Transverse colon (tissue), 4 donors: ENCODE measurements at regions not wholly inside any gene's neighbourhood (a gene's known extent, or its start where the extent isn't known, plus 50 kb on each side); places are given as distances from the start of the nearest gene placed in this dataset.

ENCODE experiments used
- DNase-seq: peaks from one replicate; pipeline ENCODE4 v3.0.0-alpha.2; 2019
- H3K27ac ChIP-seq, 4 donors: fragments of 200-600 bp; sonication (generic); 2 replicates each; pipeline ENCODE4 v1.5.1; 2016 to 2018; ENCODE audit warnings: inconsistent platforms in 4 of 4
- H3K27me3 ChIP-seq: fragments of 200-600 bp; sonication (generic); 2 replicates; pipeline ENCODE4 v1.5.1; 2017; ENCODE audit warnings: inconsistent platforms
- H3K36me3 ChIP-seq, 4 donors: fragments of 200-600 bp; sonication (generic); 2 replicates each; pipeline ENCODE4 v1.5.1; 2017 to 2019; ENCODE audit warnings: inconsistent platforms in 4 of 4
- H3K4me1 ChIP-seq, 4 donors: fragments of 200-600 bp; sonication (generic); 2 replicates each; pipeline ENCODE4 v1.5.1; 2017 to 2020; ENCODE audit warnings: inconsistent platforms in 4 of 4
- H3K4me3 ChIP-seq, 4 donors: fragments of 200-600 bp; sonication (generic); 1 replicate in 1 of 4; 2 replicates in 3 of 4; pipeline versions ENCODE4 v1.5.1 to v1.6.1; 2017 to 2019; ENCODE audit warnings: inconsistent platforms in 4 of 4
- H3K9me3 ChIP-seq, 2 donors: fragments of 200-600 bp; sonication (generic); 2 replicates each; pipeline ENCODE4 v1.5.1; 2017 to 2019; ENCODE audit warnings: inconsistent platforms in 2 of 2
- EP300 ChIP-seq: sonication (generic); formaldehyde crosslinking; IDR thresholded peaks from one replicate; pipeline ENCODE4 v1.6.1; 2017; ENCODE audit warnings: antibody characterized with exemption, low read depth
- POLR2A ChIP-seq: fragments of 450-650 bp; IDR thresholded peaks from one replicate; pipeline ENCODE4 v1.6.1; 2016; ENCODE audit warnings: antibody characterized with exemption, mild to moderate bottlenecking, moderate library complexity
- POLR2AphosphoS5 ChIP-seq, 3 donors: sonication (generic); formaldehyde crosslinking; IDR thresholded peaks; one replicate each; pipeline ENCODE4 v1.6.1; 2016; ENCODE audit warnings: antibody characterized with exemption in 3 of 3
- WGBS, 2 donors: methylation state at CpG; one replicate each; pipeline ENCODE4 v1.1.5; 2018; ENCODE audit warnings: low coverage in 1 of 2; 5-methylcytosine and 5-hydroxymethylcytosine counted together
- in situ Hi-C, 4 donors: fragments of 200-750 bp; cut with MboI; loops; one replicate each; pipeline versions ENCODE4 v1.15.0 to v1.15.1; 2017; ENCODE audit warnings: low sequenced_read_pairs in 3 of 4, low pct_ligation_motif_present in 1 of 4, low pct_unique_long_range_greater_than_20kb in 1 of 4
- intact Hi-C: fragments of 100-400 bp; cut with DNase I; formaldehyde crosslinking; loops from one replicate; pipeline ENCODE4 v1.15.1; 2023; ENCODE audit warnings: low total_unique reads
- TF ChIP-seq, protein P1 (sequence below), 5 experiments: fragments of 200-600 bp in 3 of 5; fragments of 450-650 bp in 2 of 5; sonication (generic) in 3 of 5; IDR thresholded peaks; 1 replicate in 2 of 5; 2 replicates in 3 of 5; pipeline ENCODE4 v1.5.1; 2016 to 2017; ENCODE audit warnings: antibody characterized with exemption in 5 of 5, inconsistent platforms in 3 of 5, mild to moderate bottlenecking in 2 of 5, moderate library complexity in 1 of 5

GRCh38 chr2:211129798-211130197 is 573.4 kb downstream of the CPS1 start:
- no peaks in the 10 kb centered on the region for H3K4me1 ChIP-seq
- no peaks in the 10 kb centered on the region for H3K27me3 ChIP-seq
- no peak for DNase-seq
- TF ChIP-seq POLR2A (no peak), POLR2AphosphoS5 (IDR thresholded peaks at IDR 0.05) (no peak), EP300 (no peak)
- TF ChIP-seq, protein P1, sequence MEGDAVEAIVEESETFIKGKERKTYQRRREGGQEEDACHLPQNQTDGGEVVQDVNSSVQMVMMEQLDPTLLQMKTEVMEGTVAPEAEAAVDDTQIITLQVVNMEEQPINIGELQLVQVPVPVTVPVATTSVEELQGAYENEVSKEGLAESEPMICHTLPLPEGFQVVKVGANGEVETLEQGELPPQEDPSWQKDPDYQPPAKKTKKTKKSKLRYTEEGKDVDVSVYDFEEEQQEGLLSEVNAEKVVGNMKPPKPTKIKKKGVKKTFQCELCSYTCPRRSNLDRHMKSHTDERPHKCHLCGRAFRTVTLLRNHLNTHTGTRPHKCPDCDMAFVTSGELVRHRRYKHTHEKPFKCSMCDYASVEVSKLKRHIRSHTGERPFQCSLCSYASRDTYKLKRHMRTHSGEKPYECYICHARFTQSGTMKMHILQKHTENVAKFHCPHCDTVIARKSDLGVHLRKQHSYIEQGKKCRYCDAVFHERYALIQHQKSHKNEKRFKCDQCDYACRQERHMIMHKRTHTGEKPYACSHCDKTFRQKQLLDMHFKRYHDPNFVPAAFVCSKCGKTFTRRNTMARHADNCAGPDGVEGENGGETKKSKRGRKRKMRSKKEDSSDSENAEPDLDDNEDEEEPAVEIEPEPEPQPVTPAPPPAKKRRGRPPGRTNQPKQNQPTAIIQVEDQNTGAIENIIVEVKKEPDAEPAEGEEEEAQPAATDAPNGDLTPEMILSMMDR (IDR thresholded peaks at IDR 0.05) = no peak
- 65 to 74% methylated on average over 3 of the region's 3 CpGs for whole genome bisulfite sequencing, 2 donors
- in situ Hi-C loops (no loop called here), intact Hi-C loops (no loop called here)
- H3K9me3 ChIP-seq = no peaks in the 10 kb centered on the region
- H3K27ac ChIP-seq = no peak overlapping the region
- H3K36me3 ChIP-seq = no peaks in the 10 kb centered on the region
- no peak overlapping the region for H3K4me3 ChIP-seq

DNA sequence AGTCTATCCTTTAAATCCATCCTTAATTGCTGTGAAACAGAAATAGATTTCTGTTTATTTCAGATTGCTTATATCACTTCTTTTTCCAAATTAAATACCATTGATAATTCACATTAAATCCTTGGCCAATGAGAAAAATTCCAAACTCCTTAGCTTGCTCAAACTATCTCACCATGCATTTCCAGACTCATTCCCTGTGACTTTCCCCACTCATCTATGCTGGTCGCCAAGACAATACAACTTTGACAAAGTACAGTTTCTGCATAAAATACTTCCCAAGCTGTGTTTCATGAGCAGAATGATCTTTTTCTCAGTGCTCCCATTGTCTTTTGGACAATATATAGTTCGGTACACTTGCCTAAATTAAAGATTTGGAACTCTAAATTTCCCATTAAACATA is 575.6 kb downstream of the CPS1 start:
- in situ Hi-C loops = no loop called here
- no peaks in the 10 kb centered on the region for H3K4me1 ChIP-seq
- intact Hi-C loops = no loop called here
- no peaks in the 10 kb centered on the region for H3K27me3 ChIP-seq
- no peak overlapping the region for H3K27ac ChIP-seq
- no peaks in the 10 kb centered on the region for H3K9me3 ChIP-seq
- H3K36me3 ChIP-seq = no peaks in the 10 kb centered on the region
- no peak for DNase-seq
- H3K4me3 ChIP-seq = no peak overlapping the region
- 65 to 72% methylated on average over 2 of the region's 2 CpGs for WGBS, 2 donors
- TF ChIP-seq POLR2A (no peak), POLR2AphosphoS5 (IDR thresholded peaks at IDR 0.05) (no peak), EP300 (no peak)
- TF ChIP-seq, protein P1 (IDR thresholded peaks at IDR 0.05) = no peak

- intact Hi-C loops = no loop called here
Observed at GRCh38 chr2:211132573-211132972, 576.2 kb downstream of the CPS1 start.

DNA sequence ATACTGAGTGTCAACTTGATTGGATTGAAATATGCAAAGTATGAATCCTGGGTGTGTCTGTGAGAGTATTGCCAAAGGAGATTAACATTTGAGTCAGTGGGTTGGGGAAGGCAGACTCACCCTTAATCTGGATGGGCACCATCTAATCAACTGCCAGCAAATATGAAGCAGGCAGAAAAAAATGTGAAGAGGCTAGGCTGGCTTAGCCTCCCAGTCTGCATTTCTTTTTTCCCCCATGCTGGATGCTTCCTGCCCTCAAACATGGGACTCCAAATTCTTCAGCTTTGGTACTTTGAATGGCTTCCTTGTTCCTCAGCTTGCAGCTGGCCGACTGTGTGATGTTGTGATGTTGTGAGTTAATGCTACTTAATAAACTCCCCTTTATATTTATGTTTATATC is 577.4 kb downstream of the CPS1 start:
- Histone ChIP-seq H3K9me3 (no peaks in the 10 kb centered on the region), H3K4me3 (no peak overlapping the region), H3K27me3 (no peaks in the 10 kb centered on the region), H3K4me1 (no peaks in the 10 kb centered on the region), H3K36me3 (no peaks in the 10 kb centered on the region), H3K27ac (no peak overlapping the region)
- DNase-seq = no peak
- TF ChIP-seq POLR2AphosphoS5 (IDR thresholded peaks at IDR 0.05) = no peak
- TF ChIP-seq, protein P1 (IDR thresholded peaks at IDR 0.05) = no peak
- TF ChIP-seq POLR2A = no peak
- TF ChIP-seq EP300 = no peak
- in situ Hi-C loops (no loop called here), intact Hi-C loops (no loop called here)
- 60 to 71% methylated on average over 1 of the region's 1 CpG for WGBS, 2 donors

More at GRCh38 chr2:211132573-211132972, 576.2 kb downstream of the CPS1 start:
- in situ Hi-C loops = no loop called here
- H3K27me3 ChIP-seq = no peaks in the 10 kb centered on the region
- no peaks in the 10 kb centered on the region for H3K9me3 ChIP-seq
- no peak overlapping the region for H3K27ac ChIP-seq
- H3K4me3 ChIP-seq = no peak overlapping the region
- H3K4me1 ChIP-seq = no peaks in the 10 kb centered on the region
- no peaks in the 10 kb centered on the region for H3K36me3 ChIP-seq
- 69 to 70% methylated on average over 2 of the region's 2 CpGs for WGBS, 2 donors
- TF ChIP-seq POLR2AphosphoS5 (IDR thresholded peaks at IDR 0.05) = no peak
- no peak for DNase-seq

DNA sequence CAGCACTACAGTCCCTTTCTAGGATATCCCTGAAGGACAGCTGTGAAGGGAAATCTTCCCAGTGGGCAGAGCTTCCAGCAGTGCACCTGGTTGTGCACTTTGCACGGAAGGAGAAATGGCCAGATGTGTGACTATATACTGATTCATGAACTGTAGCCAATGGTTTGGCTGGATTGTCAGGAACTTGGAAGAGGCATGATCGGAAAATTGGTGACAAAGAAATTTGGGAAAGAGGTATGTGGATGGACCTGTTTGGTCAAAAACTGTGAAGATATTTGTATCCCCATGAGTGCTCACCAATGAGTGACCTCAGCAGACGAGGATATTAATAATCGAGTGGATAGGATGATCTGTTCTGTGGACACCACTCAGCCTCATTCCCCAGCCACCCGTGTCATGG is 582.2 kb downstream of the CPS1 start:
- DNase-seq = no peak
- Histone ChIP-seq H3K27ac (no peak overlapping the region), H3K4me3 (no peak overlapping the region), H3K9me3 (no peaks in the 10 kb centered on the region), H3K36me3 (no peaks in the 10 kb centered on the region), H3K27me3 (no peaks in the 10 kb centered on the region), H3K4me1 (no peaks in the 10 kb centered on the region)
- 89 to 90% methylated on average over 3 to 5 of the region's 5 CpGs for WGBS, 2 donors
- in situ Hi-C loops (no loop called here), intact Hi-C loops (no loop called here)
- TF ChIP-seq, protein P1 (IDR thresholded peaks at IDR 0.05) = no peak
- TF ChIP-seq POLR2A (no peak), POLR2AphosphoS5 (IDR thresholded peaks at IDR 0.05) (no peak), EP300 (no peak)
